ENCODE measurements at regions not wholly inside any gene's neighbourhood (a gene's known extent, or its start where the extent isn't known, plus 50 kb on each side); places are given as distances from the start of the nearest gene placed in this dataset.

- Histone ChIP-seq H3K4me3 (ENCODE audit: low read depth, low read length) (no peak overlapping the region), H3K27ac (ENCODE audit: low read depth, low read length) (no peak overlapping the region), H3K27me3 (ENCODE audit: control insufficient read depth, insufficient read depth, low read length) (no peaks in the 10 kb centered on the region), H3K9me3 (ENCODE audit: control insufficient read depth, insufficient read depth, low read length) (no peaks in the 10 kb centered on the region; the same call in 1 of the 2 replicates)
- ChIA-PET CTCF (no interaction called here), POLR2A (no interaction called here)
- no peak for TF ChIP-seq CTCF (IDR thresholded peaks at IDR 0.05; ENCODE audit: low read depth, low read length)
- no peak for DNase-seq (ENCODE audit: low read depth, low spot score)
These were observed 388.8 kb upstream of the PHF14 start for GRCh38 chr7:10584886-10585285.

DNA sequence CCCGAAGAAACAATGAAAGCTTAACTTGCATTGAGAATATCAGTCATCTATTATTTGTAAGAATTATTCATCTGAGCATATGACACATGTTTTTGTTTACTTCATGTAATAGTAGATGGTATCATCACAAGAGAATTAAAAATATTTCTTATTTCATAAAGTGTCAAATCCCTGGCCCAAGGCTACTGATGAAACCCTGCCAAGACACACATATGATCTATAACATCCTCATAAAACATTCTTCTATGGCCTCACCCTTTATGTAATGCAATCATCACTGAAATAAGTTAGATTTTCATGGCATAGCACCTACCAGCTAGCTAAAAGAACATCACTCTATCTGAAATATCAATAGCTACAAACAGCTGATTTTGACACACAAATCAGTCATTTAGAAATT lies 385.6 kb upstream of the PHF14 start:
- Histone ChIP-seq H3K27ac (ENCODE audit: low read depth, low read length) (no peak overlapping the region), H3K4me3 (ENCODE audit: low read depth, low read length) (no peak overlapping the region), H3K27me3 (ENCODE audit: control insufficient read depth, insufficient read depth, low read length) (no peaks in the 10 kb centered on the region), H3K9me3 (ENCODE audit: control insufficient read depth, insufficient read depth, low read length) (no peaks in the 10 kb centered on the region; the same call in none of the 2 replicates)
- DNase-seq (ENCODE audit: low read depth, low spot score), result no peak
- ChIA-PET POLR2A (no interaction called here), CTCF (no interaction called here)
- TF ChIP-seq CTCF (IDR thresholded peaks at IDR 0.05; ENCODE audit: low read depth, low read length), result no peak

DNA sequence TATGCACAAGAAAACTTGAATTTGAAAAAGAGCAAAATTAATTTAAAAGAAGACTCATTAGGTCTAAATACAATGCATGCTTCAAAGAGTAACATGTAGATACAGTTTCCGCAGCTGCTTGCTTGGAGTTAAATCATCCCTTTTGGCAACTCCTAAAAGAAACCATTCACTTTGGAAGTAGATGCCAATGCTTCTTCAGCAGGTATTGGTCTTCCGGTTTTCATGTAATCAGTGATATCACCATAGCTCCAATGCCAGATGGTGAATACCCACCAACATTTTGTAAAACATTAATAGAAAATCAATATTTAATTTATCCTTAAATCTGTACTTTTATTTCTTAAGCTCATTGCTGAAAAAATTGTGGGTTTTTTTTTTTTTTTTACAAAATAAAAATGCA lies 381.1 kb upstream of the PHF14 start:
- Histone ChIP-seq H3K27ac (ENCODE audit: low read depth, low read length) (no peak overlapping the region), H3K4me3 (ENCODE audit: low read depth, low read length) (no peak overlapping the region), H3K9me3 (ENCODE audit: control insufficient read depth, insufficient read depth, low read length) (peaks cover 12% of the 10 kb centered on the region), H3K27me3 (ENCODE audit: control insufficient read depth, insufficient read depth, low read length) (no peaks in the 10 kb centered on the region)
- no peak for DNase-seq (ENCODE audit: low read depth, low spot score)
- no peak for TF ChIP-seq CTCF (IDR thresholded peaks at IDR 0.05; ENCODE audit: low read depth, low read length)
- ChIA-PET CTCF (interaction anchor here (0.6 to 0.7 kb wide), 2 partner anchors 379 to 1080 kb away, joined by 3 to 4 read pairs; no protein-coding TSS in a partner anchor), POLR2A (no interaction called here)

DNA sequence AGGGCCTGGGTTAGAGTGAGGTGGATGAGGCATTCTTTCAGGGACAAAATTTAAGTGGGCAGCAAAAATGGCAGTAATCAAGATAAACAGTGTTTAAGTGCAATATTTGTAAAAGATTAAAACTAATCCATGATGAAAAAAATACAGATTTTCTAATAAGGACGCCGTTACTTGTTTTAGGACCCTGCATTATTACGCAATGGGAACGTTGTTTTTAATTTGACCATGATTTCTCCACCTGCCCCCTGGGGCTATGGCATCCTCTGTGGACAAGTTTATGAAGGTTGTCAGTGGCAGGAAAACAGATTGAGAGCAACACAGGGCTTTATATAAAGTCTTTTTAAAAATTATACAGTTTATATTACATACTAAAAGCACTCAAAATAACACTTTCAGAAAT lies 380.6 kb upstream of the PHF14 start:
- DNase-seq (ENCODE audit: low read depth, low spot score), result no peak
- no peaks in the 10 kb centered on the region for H3K27me3 ChIP-seq (ENCODE audit: control insufficient read depth, insufficient read depth, low read length)
- POLR2A ChIA-PET, result no interaction called here

DNA sequence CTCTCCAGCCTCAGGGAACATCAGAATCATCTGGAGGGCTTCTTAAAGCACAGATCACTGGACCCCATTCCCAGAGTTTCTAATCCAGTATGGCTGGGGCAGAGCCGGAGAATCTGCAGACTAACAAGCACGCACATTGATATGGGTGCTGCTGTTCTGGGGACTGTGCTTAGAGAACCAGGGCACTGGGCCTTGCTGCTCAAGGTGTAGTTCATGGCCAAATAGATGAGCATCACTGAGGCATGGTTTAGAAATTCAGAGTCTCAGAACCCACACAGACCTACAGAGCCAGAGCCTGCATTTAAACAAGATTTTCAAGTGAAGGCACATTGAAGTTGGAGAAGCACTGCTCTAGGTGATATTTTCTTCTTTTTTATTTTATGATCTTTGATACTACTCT lies 376.8 kb upstream of the PHF14 start:
- Histone ChIP-seq H3K27me3 (ENCODE audit: control insufficient read depth, insufficient read depth, low read length) (no peaks in the 10 kb centered on the region), H3K27ac (ENCODE audit: low read depth, low read length) (no peak overlapping the region), H3K4me3 (ENCODE audit: low read depth, low read length) (no peak overlapping the region), H3K9me3 (ENCODE audit: control insufficient read depth, insufficient read depth, low read length) (peaks cover 12% of the 10 kb centered on the region)
- CTCF ChIA-PET, result no interaction called here
- DNase-seq (ENCODE audit: low read depth, low spot score), result no peak
- no peak for TF ChIP-seq CTCF (IDR thresholded peaks at IDR 0.05; ENCODE audit: low read depth, low read length)
- POLR2A ChIA-PET, result no interaction called here

More for the DNA sequence above, 380.6 kb upstream of the PHF14 start:
- Histone ChIP-seq H3K9me3 (ENCODE audit: control insufficient read depth, insufficient read depth, low read length) (peaks cover 12% of the 10 kb centered on the region), H3K27ac (ENCODE audit: low read depth, low read length) (no peak overlapping the region), H3K4me3 (ENCODE audit: low read depth, low read length) (no peak overlapping the region)
- CTCF ChIA-PET, result no interaction called here
- TF ChIP-seq CTCF (IDR thresholded peaks at IDR 0.05; ENCODE audit: low read depth, low read length), result no peak

Measured in AG04450 (cell line).